ENCODE measurements at regions not wholly inside any gene's neighbourhood (a gene's known extent, or its start where the extent isn't known, plus 50 kb on each side); places are given as distances from the start of the nearest gene placed in this dataset.

GRCh38 chr4:27720010-27720766 is 859.5 kb downstream of the STIM2 start (continued):
- no peak for TF ChIP-seq SP1 (IDR thresholded peaks at IDR 0.05; ENCODE audit: low read depth, low read length)
- peak; percentile 94 for TF ChIP-seq MTA2 (IDR thresholded peaks at IDR 0.05; ENCODE audit: low read depth)

GRCh38 chr4:27721193-27721592 is 860.6 kb downstream of the STIM2 start:
- Histone ChIP-seq H3K9ac (ENCODE audit: control insufficient read depth, insufficient read depth, low read length) (no peak overlapping the region), H3K36me3 (ENCODE audit: control insufficient read depth in 2 of 2, insufficient read depth in 2 of 2, low read length in 1 of 2) (no peaks in the 10 kb centered on the region), H3K9me3 (replicated peaks; ENCODE audit: control insufficient read depth, insufficient read depth, low read length) (no peaks in the 10 kb centered on the region), H3K4me2 (ENCODE audit: control insufficient read depth, insufficient read depth) (no peak overlapping the region), H3K79me2 (ENCODE audit: control insufficient read depth, insufficient read depth, low read length) (no peaks in the 10 kb centered on the region), H4K20me1 (ENCODE audit: control insufficient read depth, insufficient read depth) (no peaks in the 10 kb centered on the region), H3K4me1 (ENCODE audit: control insufficient read depth, insufficient read depth, low read length) (no peaks in the 10 kb centered on the region), H3K4me3 (no peak overlapping the region), H3K27ac (ENCODE audit: control insufficient read depth, insufficient read depth) (no peak overlapping the region), H2AFZ (ENCODE audit: control insufficient read depth, low read depth, low read length) (no peak overlapping the region), H3K27me3 (replicated peaks in 1 of 2; ENCODE audit: control insufficient read depth in 2 of 2, insufficient read depth in 2 of 2, low read length in 1 of 2) (no peaks in the 10 kb centered on the region)
- ChIA-PET CTCF (interaction anchor here (1.1 to 10.5 kb wide), 3 partner anchors 12 to 36 kb away, joined by 3 to 51 read pairs (median 4); no protein-coding TSS in a partner anchor), SMC1A (ENCODE audit: uncharacterized antibody, unreplicated experiment) (interaction anchor here (0.7 to 3.1 kb wide), 10 partner anchors 9 to 140 kb away, joined by 3 to 15 read pairs (median 3); no protein-coding TSS in a partner anchor), POLR2A (no interaction called here), RAD21 (ENCODE audit: unreplicated experiment) (interaction anchor here (0.7 to 2.8 kb wide), 5 partner anchors 9 to 138 kb away, joined by 3 to 17 read pairs (median 5); no protein-coding TSS in a partner anchor)
- 52% methylated on average over 8 of the region's 8 CpGs for WGBS (ENCODE audit: insufficient coverage, insufficient replicate concordance, low lambda C conversion rate, missing lambda C conversion rate)
- intact Hi-C loops (cut with micrococcal nuclease; ENCODE audit: unreplicated experiment) (loop anchor here (5.0 kb wide), 1 partner anchor 141 kb away; no protein-coding TSS in a partner anchor), in situ Hi-C loops (cut with MboI) (no loop called here)
- no peak for DNase-seq (ENCODE audit: low read depth, low spot score)
- BruUV-seq (replicated peaks) = no TSS peak
- FAIRE-seq = no peak
- peak; percentile 51 for ATAC-seq
- TF ChIP-seq TCF7 (IDR thresholded peaks at IDR 0.05; ENCODE audit: borderline replicate concordance) = no peak
- TF ChIP-seq ZNF687 (IDR thresholded peaks at IDR 0.05) = peak; percentile 53
- TF ChIP-seq NBN (IDR thresholded peaks at IDR 0.05) = 0 out of 2 replicates have a peak, but pooled peaks have one; percentile 11
- peak; percentile 27; the same call in 1 of the 2 replicates for TF ChIP-seq MLLT1 (IDR thresholded peaks at IDR 0.05)
- TF ChIP-seq, protein P1, sequence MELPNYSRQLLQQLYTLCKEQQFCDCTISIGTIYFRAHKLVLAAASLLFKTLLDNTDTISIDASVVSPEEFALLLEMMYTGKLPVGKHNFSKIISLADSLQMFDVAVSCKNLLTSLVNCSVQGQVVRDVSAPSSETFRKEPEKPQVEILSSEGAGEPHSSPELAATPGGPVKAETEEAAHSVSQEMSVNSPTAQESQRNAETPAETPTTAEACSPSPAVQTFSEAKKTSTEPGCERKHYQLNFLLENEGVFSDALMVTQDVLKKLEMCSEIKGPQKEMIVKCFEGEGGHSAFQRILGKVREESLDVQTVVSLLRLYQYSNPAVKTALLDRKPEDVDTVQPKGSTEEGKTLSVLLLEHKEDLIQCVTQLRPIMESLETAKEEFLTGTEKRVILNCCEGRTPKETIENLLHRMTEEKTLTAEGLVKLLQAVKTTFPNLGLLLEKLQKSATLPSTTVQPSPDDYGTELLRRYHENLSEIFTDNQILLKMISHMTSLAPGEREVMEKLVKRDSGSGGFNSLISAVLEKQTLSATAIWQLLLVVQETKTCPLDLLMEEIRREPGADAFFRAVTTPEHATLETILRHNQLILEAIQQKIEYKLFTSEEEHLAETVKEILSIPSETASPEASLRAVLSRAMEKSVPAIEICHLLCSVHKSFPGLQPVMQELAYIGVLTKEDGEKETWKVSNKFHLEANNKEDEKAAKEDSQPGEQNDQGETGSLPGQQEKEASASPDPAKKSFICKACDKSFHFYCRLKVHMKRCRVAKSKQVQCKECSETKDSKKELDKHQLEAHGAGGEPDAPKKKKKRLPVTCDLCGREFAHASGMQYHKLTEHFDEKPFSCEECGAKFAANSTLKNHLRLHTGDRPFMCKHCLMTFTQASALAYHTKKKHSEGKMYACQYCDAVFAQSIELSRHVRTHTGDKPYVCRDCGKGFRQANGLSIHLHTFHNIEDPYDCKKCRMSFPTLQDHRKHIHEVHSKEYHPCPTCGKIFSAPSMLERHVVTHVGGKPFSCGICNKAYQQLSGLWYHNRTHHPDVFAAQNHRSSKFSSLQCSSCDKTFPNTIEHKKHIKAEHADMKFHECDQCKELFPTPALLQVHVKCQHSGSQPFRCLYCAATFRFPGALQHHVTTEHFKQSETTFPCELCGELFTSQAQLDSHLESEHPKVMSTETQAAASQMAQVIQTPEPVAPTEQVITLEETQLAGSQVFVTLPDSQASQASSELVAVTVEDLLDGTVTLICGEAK (IDR thresholded peaks at IDR 0.05; ENCODE audit: borderline replicate concordance) = no peak
- peak in 1 of 2 experiments; percentile 44; a peak in 1 of 4 replicates for TF ChIP-seq BHLHE40 (IDR thresholded peaks at IDR 0.05; ENCODE audit: borderline replicate concordance in 1 of 2, low read depth in 2 of 2, low read length in 1 of 2)
- peak; percentile 45 to 54; a peak in 2 of 4 replicates for TF ChIP-seq IKZF2 (IDR thresholded peaks at IDR 0.05)
- 0 out of 2 replicates have a peak, but pooled peaks have one; percentile 9 for TF ChIP-seq ATF7 (IDR thresholded peaks at IDR 0.05; ENCODE audit: low read depth)
- TF ChIP-seq EP300 (IDR thresholded peaks at IDR 0.05; ENCODE audit: borderline replicate concordance in 1 of 2, control insufficient read depth in 1 of 2, low read depth in 2 of 2, low read length in 2 of 2) = peak in 1 of 2 experiments; percentile 57; a peak in 1 of 4 replicates

Measured in GM12878 (cell line).